Osteoblast (primary cell): ENCODE measurements at regions not wholly inside any gene's neighbourhood (a gene's known extent, or its start where the extent isn't known, plus 50 kb on each side); places are given as distances from the start of the nearest gene placed in this dataset.

Experiments
- DNase-seq: peaks from one replicate; pipeline ENCODE4 v3.0.0; 2011; ENCODE audit warnings: low spot score, mixed read lengths; ENCODE audit not compliant: insufficient read length; ENCODE audit errors: missing footprints
- H2AFZ ChIP-seq: 2 replicates; pipeline ENCODE4 v1.6.0; 2011; ENCODE audit warnings: mild to moderate bottlenecking, low read length
- H3K27ac ChIP-seq: 2 replicates; pipeline ENCODE4 v1.5.1; 2011; ENCODE audit warnings: mild to moderate bottlenecking, low read depth, low read length, moderate library complexity
- H3K27me3 ChIP-seq: 2 replicates; pipeline ENCODE4 v1.6.0; 2012; ENCODE audit warnings: mild to moderate bottlenecking, control low read depth, inconsistent platforms, low read length, moderate library complexity; ENCODE audit not compliant: insufficient read depth
- H3K36me3 ChIP-seq: 2 replicates; pipeline ENCODE4 v1.5.1; 2011; ENCODE audit warnings: mild to moderate bottlenecking, low read length, control low read depth, moderate library complexity; ENCODE audit not compliant: insufficient read depth
- H3K4me1 ChIP-seq: 2 replicates; pipeline ENCODE4 v1.5.1; 2011; ENCODE audit warnings: mild to moderate bottlenecking, low read length, control low read depth, moderate library complexity; ENCODE audit not compliant: insufficient read depth
- H3K4me2 ChIP-seq: 2 replicates; pipeline ENCODE4 v1.6.0; 2011; ENCODE audit warnings: mild to moderate bottlenecking, low read length; ENCODE audit not compliant: insufficient read depth
- H3K4me3 ChIP-seq: fragments of 200-600 bp; sonication (generic); 3 replicates; pipeline ENCODE4 v1.5.1; 2012; ENCODE audit warnings: mild to moderate bottlenecking, low read length, inconsistent platforms; ENCODE audit not compliant: insufficient read depth
- H3K79me2 ChIP-seq: 2 replicates; pipeline ENCODE4 v1.6.0; 2012; ENCODE audit warnings: mild to moderate bottlenecking, low read length, control low read depth, inconsistent platforms; ENCODE audit not compliant: insufficient read depth
- H3K9me3 ChIP-seq: 2 replicates; pipeline ENCODE4 v1.5.1; 2011; ENCODE audit warnings: low read depth, low read length, control low read depth
- H4K20me1 ChIP-seq: 2 replicates; pipeline ENCODE4 v1.6.0; 2012; ENCODE audit warnings: mild to moderate bottlenecking, low read length, control low read depth; ENCODE audit not compliant: insufficient read depth
- TF ChIP-seq, protein P1 (sequence below): IDR thresholded peaks from 2 replicates; pipeline ENCODE4 v1.5.1; 2011; ENCODE audit warnings: mild to moderate bottlenecking, low read depth, low read length, moderate library complexity; ENCODE audit errors: extremely low read depth

DNA sequence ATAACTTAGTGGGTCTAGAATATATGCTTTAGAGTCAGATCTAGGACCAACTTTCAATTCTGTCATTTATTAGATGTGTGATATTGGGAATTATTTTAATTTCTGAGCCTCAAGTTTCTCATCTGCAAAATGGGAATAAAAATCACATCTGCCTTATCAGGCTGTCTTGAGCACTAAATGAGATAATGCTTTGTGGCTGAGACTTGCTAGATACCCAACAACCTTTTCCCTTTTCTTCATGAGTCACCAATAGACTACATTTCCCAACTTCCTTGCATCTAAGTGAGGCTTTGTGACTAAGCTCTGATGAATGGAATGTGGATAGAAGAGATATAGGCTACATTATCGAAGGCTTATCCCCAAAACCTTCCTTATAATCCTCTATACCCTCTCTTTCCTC lies 220.7 kb upstream of the SESN3 start:
- H3K27ac ChIP-seq = peak overlapping the region; percentile 40
- no peaks in the 10 kb centered on the region for H3K27me3 ChIP-seq
- peak overlapping the region; percentile 3 for H3K4me2 ChIP-seq
- no peak overlapping the region for H2AFZ ChIP-seq
- TF ChIP-seq, protein P1, sequence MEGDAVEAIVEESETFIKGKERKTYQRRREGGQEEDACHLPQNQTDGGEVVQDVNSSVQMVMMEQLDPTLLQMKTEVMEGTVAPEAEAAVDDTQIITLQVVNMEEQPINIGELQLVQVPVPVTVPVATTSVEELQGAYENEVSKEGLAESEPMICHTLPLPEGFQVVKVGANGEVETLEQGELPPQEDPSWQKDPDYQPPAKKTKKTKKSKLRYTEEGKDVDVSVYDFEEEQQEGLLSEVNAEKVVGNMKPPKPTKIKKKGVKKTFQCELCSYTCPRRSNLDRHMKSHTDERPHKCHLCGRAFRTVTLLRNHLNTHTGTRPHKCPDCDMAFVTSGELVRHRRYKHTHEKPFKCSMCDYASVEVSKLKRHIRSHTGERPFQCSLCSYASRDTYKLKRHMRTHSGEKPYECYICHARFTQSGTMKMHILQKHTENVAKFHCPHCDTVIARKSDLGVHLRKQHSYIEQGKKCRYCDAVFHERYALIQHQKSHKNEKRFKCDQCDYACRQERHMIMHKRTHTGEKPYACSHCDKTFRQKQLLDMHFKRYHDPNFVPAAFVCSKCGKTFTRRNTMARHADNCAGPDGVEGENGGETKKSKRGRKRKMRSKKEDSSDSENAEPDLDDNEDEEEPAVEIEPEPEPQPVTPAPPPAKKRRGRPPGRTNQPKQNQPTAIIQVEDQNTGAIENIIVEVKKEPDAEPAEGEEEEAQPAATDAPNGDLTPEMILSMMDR = no peak
- no peaks in the 10 kb centered on the region for H3K9me3 ChIP-seq
- H3K79me2 ChIP-seq = no peaks in the 10 kb centered on the region
- DNase-seq = peak; percentile 82
- H4K20me1 ChIP-seq = no peaks in the 10 kb centered on the region
- H3K36me3 ChIP-seq = no peaks in the 10 kb centered on the region
- no peak overlapping the region for H3K4me3 ChIP-seq
- H3K4me1 ChIP-seq = peaks cover 12% of the 10 kb centered on the region

DNA sequence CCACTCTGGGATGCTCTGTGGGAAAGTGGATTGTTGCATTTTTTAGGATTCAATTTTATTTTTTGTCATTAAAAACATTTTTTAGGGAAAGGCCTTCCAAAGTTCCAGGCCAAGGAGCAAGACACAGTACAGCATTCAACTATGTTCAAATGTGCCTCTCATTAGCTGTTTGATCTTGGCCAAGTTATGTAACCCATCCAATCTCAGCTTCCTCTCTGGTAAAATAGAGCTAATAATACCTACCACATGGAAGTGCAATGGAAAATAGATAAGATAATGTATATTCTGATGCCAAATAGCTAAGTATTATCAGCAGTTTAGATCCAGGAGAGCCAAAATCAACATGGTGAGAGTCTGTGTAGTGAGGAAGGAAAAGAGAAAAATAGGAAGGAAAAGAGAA lies 220.3 kb upstream of the SESN3 start:
- H4K20me1 ChIP-seq = no peaks in the 10 kb centered on the region
- H3K27me3 ChIP-seq = no peaks in the 10 kb centered on the region
- no peaks in the 10 kb centered on the region for H3K9me3 ChIP-seq
- no peak overlapping the region for H2AFZ ChIP-seq
- H3K4me3 ChIP-seq = no peak overlapping the region
- no peak overlapping the region for H3K4me2 ChIP-seq
- H3K79me2 ChIP-seq = no peaks in the 10 kb centered on the region
- no peaks in the 10 kb centered on the region for H3K36me3 ChIP-seq
- TF ChIP-seq, protein P1 = no peak
- H3K27ac ChIP-seq = peak overlapping the region; percentile 40
- H3K4me1 ChIP-seq = peaks cover 12% of the 10 kb centered on the region
- no peak for DNase-seq

DNA sequence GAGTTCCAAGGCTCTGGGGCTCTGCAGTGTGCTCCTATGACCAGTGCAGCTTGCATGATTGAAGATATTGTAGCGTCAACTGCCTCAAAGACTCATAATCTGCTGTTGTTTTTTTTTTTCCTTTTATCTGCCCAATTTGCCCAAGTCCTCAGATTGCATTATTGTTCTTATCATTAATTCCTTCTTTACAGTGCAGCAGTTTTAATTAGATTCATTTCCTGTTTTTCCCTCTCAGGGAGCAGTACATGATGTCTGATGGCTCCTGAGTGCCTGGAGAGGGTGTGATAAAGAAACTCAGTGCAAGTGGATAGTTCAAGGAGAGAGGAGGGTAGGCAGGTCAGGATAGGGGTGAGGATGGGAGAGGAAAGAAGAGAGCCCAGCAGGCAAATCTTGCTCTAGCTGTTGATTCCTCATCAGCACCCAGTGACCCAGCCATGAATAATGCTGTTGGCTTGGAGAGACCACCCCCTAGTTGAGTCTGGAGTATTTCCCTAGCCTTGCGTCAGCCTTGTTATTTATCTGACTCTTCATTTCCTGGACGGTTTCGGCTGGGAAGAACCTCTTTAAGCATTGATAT lies 219.6 kb upstream of the SESN3 start:
- Histone ChIP-seq H3K27me3 (no peaks in the 10 kb centered on the region), H3K4me3 (no peak overlapping the region), H4K20me1 (no peaks in the 10 kb centered on the region), H3K9me3 (no peaks in the 10 kb centered on the region), H3K36me3 (no peaks in the 10 kb centered on the region), H3K4me1 (peaks cover 12% of the 10 kb centered on the region), H3K79me2 (no peaks in the 10 kb centered on the region), H2AFZ (peak overlapping the region; percentile 6), H3K4me2 (no peak overlapping the region), H3K27ac (peak overlapping the region; percentile 40)
- TF ChIP-seq, protein P1 = no peak
- DNase-seq = peak; percentile 67

DNA sequence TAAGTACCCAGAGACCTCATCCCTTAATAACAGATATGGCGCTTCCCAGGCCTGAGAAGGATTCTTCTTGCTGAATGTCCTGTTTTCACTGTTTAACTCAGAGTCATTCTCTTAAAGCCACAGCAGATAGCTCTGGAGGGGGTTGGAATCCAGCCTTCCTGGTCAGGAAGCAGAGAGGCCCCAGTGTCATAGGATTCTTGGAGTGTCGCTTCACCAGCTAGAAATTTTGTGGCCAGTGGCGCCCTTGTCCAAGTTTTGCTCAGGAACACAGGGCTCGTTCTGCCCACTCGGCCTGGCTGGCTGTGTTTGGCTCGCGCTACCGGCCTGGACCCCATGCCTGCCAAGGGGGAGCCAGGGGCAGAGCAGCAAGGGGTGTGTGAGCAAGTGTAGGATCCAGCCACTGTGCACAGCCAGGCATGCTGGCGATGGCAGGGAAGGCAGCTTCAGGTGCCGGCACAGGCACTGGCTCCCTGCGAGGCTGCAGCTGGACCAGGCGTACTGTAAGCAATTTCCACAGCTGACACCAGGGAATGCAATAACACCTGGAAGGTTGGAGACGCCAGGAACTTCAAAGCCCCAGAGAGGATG lies 214.8 kb upstream of the SESN3 start:
- Histone ChIP-seq H3K9me3 (no peaks in the 10 kb centered on the region), H3K36me3 (no peaks in the 10 kb centered on the region), H3K4me3 (no peak overlapping the region), H3K27me3 (no peaks in the 10 kb centered on the region), H3K4me2 (no peak overlapping the region), H3K4me1 (peaks cover 4% of the 10 kb centered on the region), H3K27ac (no peak overlapping the region), H2AFZ (no peak overlapping the region), H4K20me1 (no peaks in the 10 kb centered on the region), H3K79me2 (no peaks in the 10 kb centered on the region)
- DNase-seq = peak; percentile 59
- TF ChIP-seq, protein P1 = no peak
